ENCODE measurements at regions not wholly inside any gene's neighbourhood (a gene's known extent, or its start where the extent isn't known, plus 50 kb on each side); places are given as distances from the start of the nearest gene placed in this dataset.

GRCh38 chr13:44160591-44161191, 212.9 kb upstream of the SERP2 start:
- no peak for TF ChIP-seq CTCF (IDR thresholded peaks at IDR 0.05)
- no peak for TF ChIP-seq POLR2A (IDR thresholded peaks at IDR 0.05)
- TF ChIP-seq EP300 (IDR thresholded peaks at IDR 0.05; ENCODE audit: low read depth) = no peak

Measured in transverse colon (tissue), 3 donors.